Nephron progenitor cell (in vitro differentiated cells): ENCODE measurements at regions not wholly inside any gene's neighbourhood (a gene's known extent, or its start where the extent isn't known, plus 50 kb on each side); places are given as distances from the start of the nearest gene placed in this dataset.

ENCODE experiments used
- DNase-seq: peaks from one replicate; pipeline ENCODE4 v3.0.0; 2021
- H3K27ac Mint-ChIP-seq: 2 replicates; pipeline ENCODE4 v1.8.0; 2021; ENCODE audit warnings: mild to moderate bottlenecking, moderate library complexity, mixed read lengths
- H3K27me3 Mint-ChIP-seq: 2 replicates; pipeline ENCODE4 v1.8.0; 2021; ENCODE audit warnings: mild to moderate bottlenecking, low read depth, mixed read lengths; ENCODE audit not compliant: poor library complexity
- H3K36me3 Mint-ChIP-seq: 2 replicates; pipeline ENCODE4 v1.8.0; 2021; ENCODE audit warnings: low read depth, mixed read lengths
- H3K4me1 Mint-ChIP-seq: 2 replicates; pipeline ENCODE4 v1.8.0; 2021; ENCODE audit warnings: mixed read lengths
- H3K4me3 Mint-ChIP-seq: 2 replicates; pipeline ENCODE4 v1.8.0; 2021; ENCODE audit warnings: mild to moderate bottlenecking, moderate library complexity, mixed read lengths
- H3K9me3 Mint-ChIP-seq: 2 replicates; pipeline ENCODE4 v1.8.0; 2021; ENCODE audit warnings: mild to moderate bottlenecking, moderate library complexity, mixed read lengths
- TF ChIP-seq, protein P1 (sequence below): fragments of 200-600 bp; sonication (generic); IDR thresholded peaks from 2 replicates; pipeline ENCODE4 v1.5.0; 2021; ENCODE audit warnings: antibody characterized with exemption

DNA sequence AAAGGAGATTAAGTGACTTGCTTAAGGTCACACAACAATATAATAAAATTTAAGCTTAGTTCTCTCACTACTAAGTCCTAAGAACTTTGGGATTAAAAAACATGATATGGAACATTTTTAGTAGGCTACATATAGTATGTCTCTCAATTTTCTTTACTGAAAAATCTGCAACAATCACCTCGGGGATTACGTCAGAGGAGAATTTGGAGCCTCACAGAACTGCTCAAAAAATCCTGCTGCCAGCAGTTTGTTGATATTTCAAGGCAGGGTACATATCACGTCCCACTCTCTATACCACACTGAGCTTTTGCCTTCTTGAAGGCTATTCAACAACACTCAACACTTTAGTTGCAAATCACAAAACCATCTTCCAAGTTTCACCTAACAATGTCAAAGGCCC, 561.6 kb upstream of the BTBD3 start:
- H3K9me3 Mint-ChIP-seq, result peaks cover 22% of the 10 kb centered on the region
- H3K4me3 Mint-ChIP-seq, result no peak overlapping the region
- TF ChIP-seq, protein P1, sequence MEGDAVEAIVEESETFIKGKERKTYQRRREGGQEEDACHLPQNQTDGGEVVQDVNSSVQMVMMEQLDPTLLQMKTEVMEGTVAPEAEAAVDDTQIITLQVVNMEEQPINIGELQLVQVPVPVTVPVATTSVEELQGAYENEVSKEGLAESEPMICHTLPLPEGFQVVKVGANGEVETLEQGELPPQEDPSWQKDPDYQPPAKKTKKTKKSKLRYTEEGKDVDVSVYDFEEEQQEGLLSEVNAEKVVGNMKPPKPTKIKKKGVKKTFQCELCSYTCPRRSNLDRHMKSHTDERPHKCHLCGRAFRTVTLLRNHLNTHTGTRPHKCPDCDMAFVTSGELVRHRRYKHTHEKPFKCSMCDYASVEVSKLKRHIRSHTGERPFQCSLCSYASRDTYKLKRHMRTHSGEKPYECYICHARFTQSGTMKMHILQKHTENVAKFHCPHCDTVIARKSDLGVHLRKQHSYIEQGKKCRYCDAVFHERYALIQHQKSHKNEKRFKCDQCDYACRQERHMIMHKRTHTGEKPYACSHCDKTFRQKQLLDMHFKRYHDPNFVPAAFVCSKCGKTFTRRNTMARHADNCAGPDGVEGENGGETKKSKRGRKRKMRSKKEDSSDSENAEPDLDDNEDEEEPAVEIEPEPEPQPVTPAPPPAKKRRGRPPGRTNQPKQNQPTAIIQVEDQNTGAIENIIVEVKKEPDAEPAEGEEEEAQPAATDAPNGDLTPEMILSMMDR, result no peak
- H3K27me3 Mint-ChIP-seq, result no peaks in the 10 kb centered on the region
- DNase-seq, result no peak
- H3K27ac Mint-ChIP-seq, result no peak overlapping the region
- no peaks in the 10 kb centered on the region for H3K36me3 Mint-ChIP-seq
- H3K4me1 Mint-ChIP-seq, result peaks cover 15% of the 10 kb centered on the region

DNA sequence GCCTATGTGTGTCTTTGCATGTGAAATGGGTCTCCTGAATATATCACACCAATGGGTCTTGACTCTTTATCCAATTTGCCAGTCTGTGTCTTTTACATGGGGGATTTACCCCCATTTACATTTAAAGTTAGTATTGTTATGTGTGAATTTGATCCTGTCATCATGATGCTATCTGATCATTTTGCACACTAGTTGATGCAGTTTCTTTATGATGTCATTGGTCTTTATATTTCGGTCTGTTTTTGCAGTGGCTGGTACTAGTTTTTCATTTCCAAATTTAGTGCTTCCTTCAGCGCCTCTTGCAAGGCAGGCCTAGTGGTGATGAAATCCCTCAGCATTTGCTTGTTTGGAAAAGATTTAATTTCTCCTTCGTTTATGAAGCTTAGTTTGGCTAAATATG, 555.2 kb upstream of the BTBD3 start:
- no peaks in the 10 kb centered on the region for H3K36me3 Mint-ChIP-seq

DNA sequence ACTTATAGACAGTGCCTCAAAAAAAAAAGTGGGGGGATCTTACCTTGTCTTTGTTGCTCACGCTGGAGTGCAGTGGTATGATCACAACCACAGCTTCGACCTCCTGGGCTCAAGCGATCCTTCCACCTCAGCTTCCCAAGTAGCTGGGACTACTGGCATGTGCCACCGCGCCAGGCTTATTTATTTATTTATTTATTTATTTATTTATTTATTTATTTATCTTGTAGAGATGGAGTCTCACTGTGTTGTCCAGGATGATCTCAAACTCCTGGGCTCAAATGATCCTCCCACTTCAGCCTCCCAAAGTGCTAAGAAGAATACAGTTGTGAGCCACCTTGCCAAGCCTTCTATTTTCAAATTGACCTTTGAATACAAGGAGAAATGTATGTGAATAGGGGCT, 553.0 kb upstream of the BTBD3 start:
- DNase-seq, result no peak
- Mint-ChIP-seq H3K4me1 (no peaks in the 10 kb centered on the region), H3K9me3 (peaks cover 31% of the 10 kb centered on the region), H3K4me3 (no peak overlapping the region), H3K27ac (no peak overlapping the region), H3K27me3 (no peaks in the 10 kb centered on the region), H3K36me3 (no peaks in the 10 kb centered on the region)
- TF ChIP-seq, protein P1, result no peak

More for the DNA sequence above, 555.2 kb upstream of the BTBD3 start:
- TF ChIP-seq, protein P1, result no peak
- Mint-ChIP-seq H3K4me3 (no peak overlapping the region), H3K27ac (no peak overlapping the region), H3K4me1 (no peaks in the 10 kb centered on the region), H3K9me3 (peaks cover 42% of the 10 kb centered on the region), H3K27me3 (no peaks in the 10 kb centered on the region)
- no peak for DNase-seq

DNA sequence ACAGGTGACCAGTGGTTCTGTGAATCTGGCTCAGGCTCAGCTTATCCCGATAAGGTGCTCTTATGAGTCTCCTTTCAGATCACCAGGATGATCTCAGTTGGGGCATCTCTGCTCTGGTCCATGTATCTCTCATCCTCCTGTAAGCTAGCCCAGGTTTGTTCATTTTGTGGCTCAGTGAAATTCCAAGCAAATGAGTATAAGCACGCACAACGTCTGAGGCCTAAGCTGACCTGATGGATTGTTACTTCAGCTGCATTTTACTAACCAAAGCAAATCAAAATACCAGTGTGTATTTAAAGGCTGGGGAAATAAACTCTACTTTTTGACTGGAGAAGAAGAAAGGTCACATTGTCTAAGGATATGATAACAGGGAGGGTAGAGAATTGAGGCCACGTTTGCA, 551.0 kb upstream of the BTBD3 start:
- Mint-ChIP-seq H3K9me3 (peaks cover 14% of the 10 kb centered on the region), H3K27ac (no peak overlapping the region), H3K4me3 (no peak overlapping the region), H3K27me3 (no peaks in the 10 kb centered on the region), H3K36me3 (no peaks in the 10 kb centered on the region), H3K4me1 (no peaks in the 10 kb centered on the region)
- TF ChIP-seq, protein P1, result no peak
- no peak for DNase-seq

DNA sequence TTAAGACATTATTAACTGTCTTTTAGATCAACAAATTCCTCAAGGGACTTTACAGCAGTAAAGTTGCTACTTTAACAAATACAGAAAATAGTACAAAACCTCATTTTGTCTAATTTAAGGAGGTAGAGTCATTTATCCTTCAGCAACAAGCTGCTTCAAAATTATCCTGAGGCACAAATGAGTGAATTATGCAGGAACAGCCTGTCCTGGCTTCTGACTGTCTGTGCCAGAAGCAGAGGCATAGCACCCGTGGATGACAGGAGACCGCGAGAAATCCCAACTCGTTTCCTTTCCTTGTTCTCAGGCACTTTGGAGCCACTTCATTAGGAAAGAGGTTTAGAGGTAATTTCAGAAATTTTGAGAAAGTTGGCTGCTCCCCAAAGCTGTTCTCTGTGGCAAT, 549.2 kb upstream of the BTBD3 start:
- TF ChIP-seq, protein P1, result no peak
- H3K27ac Mint-ChIP-seq, result no peak overlapping the region
- DNase-seq, result no peak
- H3K9me3 Mint-ChIP-seq, result peaks cover under 1% of the 10 kb centered on the region
- H3K4me1 Mint-ChIP-seq, result no peaks in the 10 kb centered on the region
- no peak overlapping the region for H3K4me3 Mint-ChIP-seq
- no peaks in the 10 kb centered on the region for H3K27me3 Mint-ChIP-seq
- H3K36me3 Mint-ChIP-seq, result no peaks in the 10 kb centered on the region

DNA sequence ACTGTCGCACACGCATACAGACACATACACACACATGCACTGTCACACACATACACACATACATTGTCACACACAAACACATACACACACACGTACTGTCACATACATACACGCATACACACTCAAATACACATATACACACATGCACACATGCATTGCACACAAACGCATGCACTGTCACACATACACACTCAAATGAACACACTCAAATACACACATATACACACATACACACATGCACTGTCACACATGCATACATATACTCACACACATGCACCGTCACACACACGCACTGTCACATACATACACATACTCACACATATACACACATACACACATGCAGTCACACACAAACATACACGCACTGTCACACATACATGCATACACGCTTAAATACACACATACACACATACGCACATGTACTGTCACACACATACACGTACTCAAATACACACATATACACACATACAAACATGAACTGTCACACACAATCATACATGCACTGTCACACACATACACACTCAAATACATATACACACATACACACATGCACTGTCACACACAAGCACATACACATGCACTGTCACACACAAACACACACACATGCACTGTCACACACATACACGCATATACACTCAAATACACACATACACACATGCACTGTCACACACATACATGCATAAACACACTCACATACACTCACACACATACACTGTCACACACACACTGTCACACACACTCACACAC, 548.6 kb upstream of the BTBD3 start:
- TF ChIP-seq, protein P1, result no peak
- no peaks in the 10 kb centered on the region for H3K36me3 Mint-ChIP-seq
- no peaks in the 10 kb centered on the region for H3K4me1 Mint-ChIP-seq
- DNase-seq, result no peak
- H3K27me3 Mint-ChIP-seq, result no peaks in the 10 kb centered on the region
- no peak overlapping the region for H3K4me3 Mint-ChIP-seq
- H3K27ac Mint-ChIP-seq, result no peak overlapping the region
- no peaks in the 10 kb centered on the region for H3K9me3 Mint-ChIP-seq
